Endothelial cell of umbilical vein (primary cell): ENCODE measurements at regions not wholly inside any gene's neighbourhood (a gene's known extent, or its start where the extent isn't known, plus 50 kb on each side); places are given as distances from the start of the nearest gene placed in this dataset.

Experiments
- BruUV-seq: library from RNA; stranded (reverse); fragments of 400-500 nt; replicated peaks from 2 replicates; lab custom pipeline; 2021; lab: Mats Ljungman, UMichigan
- CTCF ChIA-PET: fragments of 300-600, 350-600 bp; sonication (Branson Sonifier 250); formaldehyde crosslinking; loops from one replicate; lab custom pipeline; 2021; ENCODE audit warnings: antibody characterized with exemption, inconsistent platforms; lab: Charles Lee
- POLR2A ChIA-PET: fragments of 300-600, 350-600 bp; sonication (Branson Sonifier 250); formaldehyde crosslinking; loops from one replicate; lab custom pipeline; 2021; ENCODE audit warnings: antibody characterized with exemption, inconsistent platforms; lab: Charles Lee
- DNase-seq: peaks from one replicate; pipeline ENCODE4 v3.0.0-alpha.2; 2011; ENCODE audit warnings: low read depth, low spot score
- FAIRE-seq: peaks from 2 replicates; lab custom pipeline; 2011; peaks lifted over from hg19 to GRCh38; lab: Jason Lieb, UNC
- H2AFZ ChIP-seq: 2 replicates; pipeline ENCODE4 v1.6.0; 2012; ENCODE audit warnings: low read depth, low read length, control low read depth, inconsistent platforms
- H3K27ac ChIP-seq: 2 replicates; pipeline ENCODE4 v1.5.1; 2011; ENCODE audit warnings: low read depth, mild to moderate bottlenecking, control low read depth, low read length, moderate library complexity; ENCODE audit not compliant: insufficient read depth
- H3K27me3 ChIP-seq, 2 experiments: 2 replicates each; pipeline versions ENCODE4 v1.6.0 to v1.6.1; 2011; ENCODE audit warnings: low read length in 2 of 2, mixed read lengths in 1 of 2; ENCODE audit not compliant: control insufficient read depth in 2 of 2, insufficient read depth in 2 of 2
- H3K36me3 ChIP-seq, 2 experiments: 2 replicates in 1 of 2; 3 replicates in 1 of 2; pipeline ENCODE4 v1.5.1; 2011; ENCODE audit warnings: low read length in 2 of 2, mild to moderate bottlenecking in 1 of 2, moderate library complexity in 1 of 2; ENCODE audit not compliant: control insufficient read depth in 2 of 2, insufficient read depth in 2 of 2; ENCODE audit errors: extremely low read depth in 1 of 2
- H3K4me1 ChIP-seq: 3 replicates; pipeline ENCODE4 v1.5.1; 2011; ENCODE audit warnings: mild to moderate bottlenecking, low read length; ENCODE audit not compliant: control insufficient read depth, insufficient read depth; ENCODE audit errors: extremely low read depth
- H3K4me2 ChIP-seq: 2 replicates; pipeline ENCODE4 v1.6.1; 2011; ENCODE audit warnings: low read length, control low read depth, mixed read lengths; ENCODE audit not compliant: insufficient read depth
- H3K4me3 ChIP-seq, 3 experiments: fragments of 200-600 bp in 1 of 3; sonication (generic), shearing (Covaris generic) in 1 of 3; replicated peaks in 1 of 3; 2 replicates each; pipeline ENCODE4 v1.5.1; 2011 to 2016; ENCODE audit warnings: control low read depth in 3 of 3, low read length in 3 of 3, mild to moderate bottlenecking in 2 of 3, inconsistent platforms in 1 of 3, low read depth in 1 of 3, moderate library complexity in 1 of 3; ENCODE audit not compliant: insufficient read depth in 1 of 3
- H3K79me2 ChIP-seq: 2 replicates; pipeline ENCODE4 v1.6.0; 2012; ENCODE audit warnings: low read length, inconsistent platforms; ENCODE audit not compliant: control insufficient read depth, insufficient read depth
- H3K9ac ChIP-seq: replicated peaks from 2 replicates; pipeline ENCODE3; 2011; ENCODE audit warnings: low read length, control low read depth; ENCODE audit not compliant: insufficient read depth; ENCODE audit errors: extremely low read depth
- H3K9me1 ChIP-seq: replicated peaks from 3 replicates; pipeline ENCODE4 v1.6.0; 2011; ENCODE audit warnings: mild to moderate bottlenecking, low read length; ENCODE audit not compliant: control insufficient read depth, insufficient read depth; ENCODE audit errors: extremely low read depth
- H3K9me3 ChIP-seq: replicated peaks from 2 replicates; pipeline ENCODE4 v1.5.1; 2012; ENCODE audit warnings: low read length, inconsistent platforms; ENCODE audit not compliant: control insufficient read depth, insufficient read depth
- H4K20me1 ChIP-seq: replicated peaks from 2 replicates; pipeline ENCODE3; 2011; ENCODE audit warnings: mild to moderate bottlenecking, low read length; ENCODE audit not compliant: control insufficient read depth, insufficient read depth; ENCODE audit errors: extremely low read depth
- EZH2 ChIP-seq: IDR thresholded peaks from 2 replicates; pipeline ENCODE4 v1.6.1; 2012; ENCODE audit warnings: borderline replicate concordance, low read depth, mild to moderate bottlenecking, moderate library complexity, low read length, inconsistent platforms; ENCODE audit not compliant: severe bottlenecking
- FOS ChIP-seq: IDR thresholded peaks from 2 replicates; pipeline ENCODE4 v1.6.1; 2011; ENCODE audit warnings: mild to moderate bottlenecking, low read length, moderate library complexity, borderline replicate concordance; ENCODE audit not compliant: insufficient read depth
- GATA2 ChIP-seq: IDR thresholded peaks from 2 replicates; pipeline ENCODE4 v1.7.0; 2011; ENCODE audit warnings: low read depth, mild to moderate bottlenecking, moderate library complexity, mixed read lengths, low read length; ENCODE audit not compliant: insufficient read length, insufficient read depth
- JUN ChIP-seq: IDR thresholded peaks from 2 replicates; pipeline ENCODE4 v1.6.1; 2011; ENCODE audit warnings: borderline replicate concordance, low read depth; ENCODE audit not compliant: insufficient read length, insufficient read depth
- MYC ChIP-seq: IDR thresholded peaks from one replicate; pipeline ENCODE4 v1.6.1; 2011; ENCODE audit warnings: mild to moderate bottlenecking, low read depth, low read length
- POLR2A ChIP-seq: IDR thresholded peaks from 2 replicates; pipeline ENCODE4 v1.6.1; 2012; ENCODE audit warnings: low read depth, mild to moderate bottlenecking, control low read depth, low read length
- POLR2AphosphoS5 ChIP-seq: IDR thresholded peaks from 2 replicates; pipeline ENCODE4 v1.6.1; 2012; ENCODE audit warnings: low read depth, mild to moderate bottlenecking, control low read depth, low read length, moderate library complexity; ENCODE audit not compliant: insufficient read depth
- dilution Hi-C: fragments of 300-500 bp; cut with MboI; formaldehyde crosslinking; loops from one replicate; pipeline ENCODE4 v1.15.0; 2019; ENCODE audit warnings: low sequenced_read_pairs; ENCODE audit not compliant: extremely low pct_ligation_motif_present
- intact Hi-C: fragments of 100-400 bp; cut with micrococcal nuclease; formaldehyde crosslinking; loops from one replicate; pipeline ENCODE4 v1.10.0; 2022
- TF ChIP-seq, protein P1 (sequence below): IDR thresholded peaks from 2 replicates; pipeline ENCODE4 v1.6.1; 2011; ENCODE audit not compliant: insufficient read depth, insufficient read length
- TF ChIP-seq, protein P2 (sequence below), 2 donors: IDR thresholded peaks; 1 replicate in 1 of 2; 2 replicates in 1 of 2; pipeline ENCODE4 v1.5.1; 2011; ENCODE audit warnings: low read length in 2 of 2, mild to moderate bottlenecking in 2 of 2, moderate library complexity in 2 of 2, control low read depth in 1 of 2, inconsistent platforms in 1 of 2, low read depth in 1 of 2; ENCODE audit not compliant: insufficient read depth in 1 of 2; ENCODE audit errors: extremely low read depth in 1 of 2

DNA sequence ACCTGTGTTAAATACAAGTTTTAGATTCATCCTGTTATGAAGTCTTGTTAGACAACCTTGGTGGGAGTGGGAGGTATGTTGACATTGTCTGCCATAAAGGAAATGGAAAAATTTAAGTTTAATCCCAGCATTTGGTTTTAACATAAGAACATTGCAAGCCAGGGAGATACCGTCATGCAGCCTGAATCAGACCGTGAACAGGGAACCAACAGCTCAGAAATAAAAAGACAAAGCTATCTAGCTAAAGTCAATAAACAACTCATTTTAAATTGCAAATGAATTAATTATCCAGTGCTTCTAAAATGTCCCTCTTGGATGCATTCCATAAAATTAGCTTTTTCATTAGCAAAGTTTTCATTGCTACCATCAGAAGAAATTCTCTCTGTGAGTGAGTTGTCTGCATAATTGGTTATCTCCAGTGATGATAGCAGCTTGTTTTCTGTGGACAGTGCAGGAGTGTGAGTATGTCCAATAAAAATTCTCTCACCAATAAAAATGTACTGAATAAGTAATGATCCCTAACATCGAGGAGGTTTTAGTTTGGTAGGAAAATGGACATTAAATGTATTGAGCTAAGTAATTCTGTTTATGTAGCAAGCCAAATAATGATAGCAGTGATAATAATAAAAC lies 170.6 kb upstream of the TMTC4 start:
- no TSS peak for BruUV-seq
- no peaks in the 10 kb centered on the region for H3K27me3 ChIP-seq
- H3K79me2 ChIP-seq: no peaks in the 10 kb centered on the region
- CTCF ChIA-PET: interaction anchor here (1.1 kb wide), 1 partner anchor 10 kb away, joined by 3 read pairs; no protein-coding TSS in a partner anchor
- H2AFZ ChIP-seq: no peak overlapping the region
- H3K9ac ChIP-seq: no peak overlapping the region
- no peaks in the 10 kb centered on the region for H4K20me1 ChIP-seq
- DNase-seq (no peak), FAIRE-seq (no peak)
- intact Hi-C loops: loop anchor here (10.0 kb wide), 1 partner anchor 140 kb away; no protein-coding TSS in a partner anchor
- no peak overlapping the region for H3K27ac ChIP-seq
- no peaks in the 10 kb centered on the region for H3K4me1 ChIP-seq
- H3K9me3 ChIP-seq: no peaks in the 10 kb centered on the region
- POLR2A ChIA-PET: no interaction called here
- H3K36me3 ChIP-seq: no peaks in the 10 kb centered on the region
- no peak overlapping the region for H3K4me3 ChIP-seq
- dilution Hi-C loops: no loop called here
- TF ChIP-seq FOS (no peak), JUN (no peak), EZH2 (no peak), MYC (no peak), POLR2AphosphoS5 (no peak), GATA2 (no peak), POLR2A (no peak)
- TF ChIP-seq, protein P1, sequence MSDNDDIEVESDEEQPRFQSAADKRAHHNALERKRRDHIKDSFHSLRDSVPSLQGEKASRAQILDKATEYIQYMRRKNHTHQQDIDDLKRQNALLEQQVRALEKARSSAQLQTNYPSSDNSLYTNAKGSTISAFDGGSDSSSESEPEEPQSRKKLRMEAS: no peak
- TF ChIP-seq, protein P2, sequence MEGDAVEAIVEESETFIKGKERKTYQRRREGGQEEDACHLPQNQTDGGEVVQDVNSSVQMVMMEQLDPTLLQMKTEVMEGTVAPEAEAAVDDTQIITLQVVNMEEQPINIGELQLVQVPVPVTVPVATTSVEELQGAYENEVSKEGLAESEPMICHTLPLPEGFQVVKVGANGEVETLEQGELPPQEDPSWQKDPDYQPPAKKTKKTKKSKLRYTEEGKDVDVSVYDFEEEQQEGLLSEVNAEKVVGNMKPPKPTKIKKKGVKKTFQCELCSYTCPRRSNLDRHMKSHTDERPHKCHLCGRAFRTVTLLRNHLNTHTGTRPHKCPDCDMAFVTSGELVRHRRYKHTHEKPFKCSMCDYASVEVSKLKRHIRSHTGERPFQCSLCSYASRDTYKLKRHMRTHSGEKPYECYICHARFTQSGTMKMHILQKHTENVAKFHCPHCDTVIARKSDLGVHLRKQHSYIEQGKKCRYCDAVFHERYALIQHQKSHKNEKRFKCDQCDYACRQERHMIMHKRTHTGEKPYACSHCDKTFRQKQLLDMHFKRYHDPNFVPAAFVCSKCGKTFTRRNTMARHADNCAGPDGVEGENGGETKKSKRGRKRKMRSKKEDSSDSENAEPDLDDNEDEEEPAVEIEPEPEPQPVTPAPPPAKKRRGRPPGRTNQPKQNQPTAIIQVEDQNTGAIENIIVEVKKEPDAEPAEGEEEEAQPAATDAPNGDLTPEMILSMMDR (IDR thresholded peaks at IDR 0.05; ENCODE audit: extremely low read depth in 1 of 2, insufficient read depth in 1 of 2, low read depth in 1 of 2, low read length in 2 of 2): no peak
- H3K4me2 ChIP-seq: no peak overlapping the region
- no peaks in the 10 kb centered on the region for H3K9me1 ChIP-seq
